Hepatocyte (in vitro differentiated cells): ENCODE measurements at regions not wholly inside any gene's neighbourhood (a gene's known extent, or its start where the extent isn't known, plus 50 kb on each side); places are given as distances from the start of the nearest gene placed in this dataset.

ENCODE experiments used
- EZH2 ChIP-seq: fragments of 200-600 bp; sonication (generic); IDR thresholded peaks from 2 replicates; pipeline ENCODE4 v1.6.1; 2016; ENCODE audit warnings: antibody characterized with exemption, mild to moderate bottlenecking, borderline replicate concordance
- EZH2phosphoT487 ChIP-seq: fragments of 200-600 bp; sonication (generic); IDR thresholded peaks from one replicate; pipeline ENCODE4 v1.6.1; 2018; ENCODE audit warnings: antibody characterized with exemption, mild to moderate bottlenecking, low read depth, moderate library complexity; ENCODE audit not compliant: unreplicated experiment, severe bottlenecking
- TF ChIP-seq, protein P1 (sequence below): fragments of 200-600 bp; sonication (generic); IDR thresholded peaks from 2 replicates; pipeline ENCODE4 v1.5.1; 2016; ENCODE audit warnings: antibody characterized with exemption, mild to moderate bottlenecking; ENCODE audit not compliant: poor library complexity

DNA sequence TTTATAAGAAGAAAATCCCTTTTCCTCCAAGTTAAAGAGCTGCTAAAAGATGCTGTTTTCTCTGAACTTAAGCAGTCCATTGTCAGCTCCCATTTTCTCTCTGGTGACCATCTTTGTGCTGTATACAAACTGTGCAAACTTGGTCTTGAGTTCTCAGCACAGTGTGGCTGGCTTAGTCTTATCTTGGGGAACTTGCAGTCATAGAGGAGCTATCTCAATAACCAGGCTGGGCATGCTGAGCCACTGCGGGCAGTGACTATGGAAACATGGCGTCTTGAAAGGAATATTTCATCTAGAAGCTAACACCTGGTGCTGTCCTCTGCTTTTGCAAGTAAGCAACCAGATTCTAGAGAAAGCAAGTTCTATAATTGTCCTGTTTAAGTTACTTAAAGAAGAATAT is 1334.4 kb upstream of the CELF4 start:
- TF ChIP-seq, protein P1, sequence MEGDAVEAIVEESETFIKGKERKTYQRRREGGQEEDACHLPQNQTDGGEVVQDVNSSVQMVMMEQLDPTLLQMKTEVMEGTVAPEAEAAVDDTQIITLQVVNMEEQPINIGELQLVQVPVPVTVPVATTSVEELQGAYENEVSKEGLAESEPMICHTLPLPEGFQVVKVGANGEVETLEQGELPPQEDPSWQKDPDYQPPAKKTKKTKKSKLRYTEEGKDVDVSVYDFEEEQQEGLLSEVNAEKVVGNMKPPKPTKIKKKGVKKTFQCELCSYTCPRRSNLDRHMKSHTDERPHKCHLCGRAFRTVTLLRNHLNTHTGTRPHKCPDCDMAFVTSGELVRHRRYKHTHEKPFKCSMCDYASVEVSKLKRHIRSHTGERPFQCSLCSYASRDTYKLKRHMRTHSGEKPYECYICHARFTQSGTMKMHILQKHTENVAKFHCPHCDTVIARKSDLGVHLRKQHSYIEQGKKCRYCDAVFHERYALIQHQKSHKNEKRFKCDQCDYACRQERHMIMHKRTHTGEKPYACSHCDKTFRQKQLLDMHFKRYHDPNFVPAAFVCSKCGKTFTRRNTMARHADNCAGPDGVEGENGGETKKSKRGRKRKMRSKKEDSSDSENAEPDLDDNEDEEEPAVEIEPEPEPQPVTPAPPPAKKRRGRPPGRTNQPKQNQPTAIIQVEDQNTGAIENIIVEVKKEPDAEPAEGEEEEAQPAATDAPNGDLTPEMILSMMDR, result no peak
- TF ChIP-seq EZH2 (no peak), EZH2phosphoT487 (no peak)
